ENCODE measurements at regions not wholly inside any gene's neighbourhood (a gene's known extent, or its start where the extent isn't known, plus 50 kb on each side); places are given as distances from the start of the nearest gene placed in this dataset.

DNA sequence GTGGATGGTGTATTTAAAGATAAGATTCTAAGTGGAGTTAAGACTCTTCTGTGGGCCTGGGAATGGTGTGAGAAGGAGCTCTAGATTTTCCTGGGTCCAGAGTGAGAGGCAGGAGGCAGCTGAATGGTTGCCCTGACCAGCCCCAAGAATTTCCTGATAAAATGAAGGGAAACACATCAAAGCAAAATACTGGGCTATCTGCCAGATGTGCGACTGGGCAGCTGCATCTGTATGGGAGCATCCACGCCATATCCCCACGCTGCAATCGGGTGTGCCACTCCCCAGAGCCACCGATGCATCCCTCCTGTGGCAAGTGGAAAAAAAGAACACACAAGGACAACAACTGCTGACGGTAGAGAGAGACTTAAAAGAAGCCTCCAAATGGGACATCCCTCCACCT, 84.3 kb upstream of the COX10 start:
- no peaks in the 10 kb centered on the region for H3K36me3 ChIP-seq (ENCODE audit: control insufficient read depth in 2 of 3, insufficient read depth in 3 of 3, low read length in 3 of 3)
- H3K9ac ChIP-seq (ENCODE audit: low read length in 3 of 3): no peak overlapping the region
- no peak overlapping the region for H3K4me3 ChIP-seq (ENCODE audit: low read length in 3 of 3)
- no peaks in the 10 kb centered on the region for H3K27me3 ChIP-seq (ENCODE audit: control insufficient read depth, insufficient read depth, low read length)
- H3K4me1 ChIP-seq (ENCODE audit: control insufficient read depth in 2 of 3, insufficient read depth in 2 of 3, low read depth in 1 of 3, low read length in 3 of 3): no peaks in the 10 kb centered on the region
- intact Hi-C loops (cut with DNase I): no loop called here
- no peak for DNase-seq
- no peaks in the 10 kb centered on the region for H3K9me3 ChIP-seq (ENCODE audit: control insufficient read depth in 2 of 3, insufficient read depth in 1 of 3, low read length in 3 of 3)
- no peak for FAIRE-seq
- TF ChIP-seq, protein P1, sequence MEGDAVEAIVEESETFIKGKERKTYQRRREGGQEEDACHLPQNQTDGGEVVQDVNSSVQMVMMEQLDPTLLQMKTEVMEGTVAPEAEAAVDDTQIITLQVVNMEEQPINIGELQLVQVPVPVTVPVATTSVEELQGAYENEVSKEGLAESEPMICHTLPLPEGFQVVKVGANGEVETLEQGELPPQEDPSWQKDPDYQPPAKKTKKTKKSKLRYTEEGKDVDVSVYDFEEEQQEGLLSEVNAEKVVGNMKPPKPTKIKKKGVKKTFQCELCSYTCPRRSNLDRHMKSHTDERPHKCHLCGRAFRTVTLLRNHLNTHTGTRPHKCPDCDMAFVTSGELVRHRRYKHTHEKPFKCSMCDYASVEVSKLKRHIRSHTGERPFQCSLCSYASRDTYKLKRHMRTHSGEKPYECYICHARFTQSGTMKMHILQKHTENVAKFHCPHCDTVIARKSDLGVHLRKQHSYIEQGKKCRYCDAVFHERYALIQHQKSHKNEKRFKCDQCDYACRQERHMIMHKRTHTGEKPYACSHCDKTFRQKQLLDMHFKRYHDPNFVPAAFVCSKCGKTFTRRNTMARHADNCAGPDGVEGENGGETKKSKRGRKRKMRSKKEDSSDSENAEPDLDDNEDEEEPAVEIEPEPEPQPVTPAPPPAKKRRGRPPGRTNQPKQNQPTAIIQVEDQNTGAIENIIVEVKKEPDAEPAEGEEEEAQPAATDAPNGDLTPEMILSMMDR (IDR thresholded peaks at IDR 0.05; ENCODE audit: borderline replicate concordance, extremely low read depth, insufficient read depth): no peak
- no peak overlapping the region for H3K27ac ChIP-seq (ENCODE audit: low read depth in 2 of 2, low read length in 2 of 2)

DNA sequence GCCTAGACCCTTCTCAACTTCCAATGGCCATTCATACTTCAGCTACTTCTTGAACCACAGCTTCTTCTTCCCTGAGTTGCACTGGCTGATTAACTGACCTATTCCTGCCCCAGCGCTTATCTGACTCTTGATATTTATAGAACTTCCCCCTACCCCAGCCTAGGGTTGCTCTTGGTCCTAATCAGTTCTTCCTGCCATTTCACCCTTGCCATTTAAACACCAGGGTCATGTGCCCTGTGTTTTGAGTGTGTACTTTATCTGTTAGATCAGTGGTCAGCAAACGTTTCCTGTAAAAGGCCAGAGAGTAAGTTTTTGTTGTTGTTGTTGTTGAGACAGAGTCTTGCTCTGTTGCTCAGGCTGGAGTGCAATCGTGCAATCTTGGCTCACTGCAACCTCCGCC, 82.4 kb upstream of the COX10 start:
- DNase-seq (no peak), FAIRE-seq (no peak)
- H3K27me3 ChIP-seq (ENCODE audit: control insufficient read depth, insufficient read depth, low read length): no peaks in the 10 kb centered on the region
- H3K36me3 ChIP-seq (ENCODE audit: control insufficient read depth in 2 of 3, insufficient read depth in 3 of 3, low read length in 3 of 3): no peaks in the 10 kb centered on the region
- intact Hi-C loops (cut with DNase I): no loop called here
- TF ChIP-seq, protein P1 (IDR thresholded peaks at IDR 0.05; ENCODE audit: borderline replicate concordance, extremely low read depth, insufficient read depth): no peak
- H3K4me3 ChIP-seq (ENCODE audit: low read length in 3 of 3): no peak overlapping the region
- H3K9ac ChIP-seq (ENCODE audit: low read length in 3 of 3): no peak overlapping the region
- no peaks in the 10 kb centered on the region for H3K4me1 ChIP-seq (ENCODE audit: control insufficient read depth in 2 of 3, insufficient read depth in 2 of 3, low read depth in 1 of 3, low read length in 3 of 3)
- H3K27ac ChIP-seq (ENCODE audit: low read depth in 2 of 2, low read length in 2 of 2): no peak overlapping the region
- no peaks in the 10 kb centered on the region for H3K9me3 ChIP-seq (ENCODE audit: control insufficient read depth in 2 of 3, insufficient read depth in 1 of 3, low read length in 3 of 3)

DNA sequence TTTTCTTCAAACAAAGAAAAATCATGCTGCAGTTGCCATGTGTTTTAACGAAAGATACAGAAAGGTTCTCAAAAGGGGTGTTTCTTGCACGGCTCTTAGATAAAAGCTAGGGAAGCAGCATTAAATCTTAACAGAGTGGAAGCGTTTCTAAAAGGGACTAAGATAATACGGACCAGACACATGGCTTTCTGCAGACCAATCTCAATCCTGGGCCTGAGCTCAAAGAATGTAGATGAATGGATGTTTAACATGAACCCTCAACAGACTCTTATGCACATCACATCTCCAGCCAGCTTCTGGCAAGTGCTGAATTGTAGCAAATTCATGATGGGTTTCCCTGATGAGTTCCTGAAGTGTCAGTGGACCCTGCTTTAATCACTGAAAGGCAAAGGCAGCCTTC, 80.2 kb upstream of the COX10 start:
- Histone ChIP-seq H3K4me3 (ENCODE audit: low read length in 3 of 3) (no peak overlapping the region), H3K36me3 (ENCODE audit: control insufficient read depth in 2 of 3, insufficient read depth in 3 of 3, low read length in 3 of 3) (no peaks in the 10 kb centered on the region), H3K27me3 (ENCODE audit: control insufficient read depth, insufficient read depth, low read length) (no peaks in the 10 kb centered on the region), H3K27ac (ENCODE audit: low read depth in 2 of 2, low read length in 2 of 2) (no peak overlapping the region), H3K9ac (ENCODE audit: low read length in 3 of 3) (no peak overlapping the region), H3K4me1 (ENCODE audit: control insufficient read depth in 2 of 3, insufficient read depth in 2 of 3, low read depth in 1 of 3, low read length in 3 of 3) (no peaks in the 10 kb centered on the region), H3K9me3 (ENCODE audit: control insufficient read depth in 2 of 3, insufficient read depth in 1 of 3, low read length in 3 of 3) (no peaks in the 10 kb centered on the region)
- DNase-seq (no peak), FAIRE-seq (no peak)
- intact Hi-C loops (cut with DNase I): no loop called here
- TF ChIP-seq, protein P1 (IDR thresholded peaks at IDR 0.05; ENCODE audit: borderline replicate concordance, extremely low read depth, insufficient read depth): no peak

DNA sequence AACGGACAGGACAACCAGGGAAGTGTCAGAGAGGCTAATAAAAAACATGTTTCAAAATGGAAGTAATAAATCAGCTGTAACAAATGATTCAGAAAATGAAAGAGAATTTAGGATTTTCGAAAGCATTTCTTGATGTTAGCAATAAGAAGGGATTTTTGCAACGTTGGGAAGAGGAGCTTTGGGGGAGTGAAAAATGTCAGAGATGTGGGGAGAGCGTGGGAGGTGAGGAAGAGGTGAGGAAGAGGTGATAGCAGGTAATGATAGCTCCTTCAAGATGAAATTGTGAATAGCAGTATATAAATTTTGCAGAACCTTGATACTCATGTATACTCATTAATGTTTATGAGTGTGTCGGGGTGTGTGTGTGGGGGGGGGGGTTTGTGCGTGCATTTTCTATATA, 76.2 kb upstream of the COX10 start:
- H3K27me3 ChIP-seq (ENCODE audit: control insufficient read depth, insufficient read depth, low read length): no peaks in the 10 kb centered on the region
- intact Hi-C loops (cut with DNase I): no loop called here
- DNase-seq: no peak
- no peak for FAIRE-seq
- no peaks in the 10 kb centered on the region for H3K36me3 ChIP-seq (ENCODE audit: control insufficient read depth in 2 of 3, insufficient read depth in 3 of 3, low read length in 3 of 3)
- H3K27ac ChIP-seq (ENCODE audit: low read depth in 2 of 2, low read length in 2 of 2): no peak overlapping the region
- no peak overlapping the region for H3K9ac ChIP-seq (ENCODE audit: low read length in 3 of 3)
- H3K4me1 ChIP-seq (ENCODE audit: control insufficient read depth in 2 of 3, insufficient read depth in 2 of 3, low read depth in 1 of 3, low read length in 3 of 3): peaks cover 0 to 7% (median 0%) of the 10 kb centered on the region in 3 donors
- TF ChIP-seq, protein P1 (IDR thresholded peaks at IDR 0.05; ENCODE audit: borderline replicate concordance, extremely low read depth, insufficient read depth): no peak
- H3K4me3 ChIP-seq (ENCODE audit: low read length in 3 of 3): no peak overlapping the region
- H3K9me3 ChIP-seq (ENCODE audit: control insufficient read depth in 2 of 3, insufficient read depth in 1 of 3, low read length in 3 of 3): no peaks in the 10 kb centered on the region

All from kidney (tissue), 13 donors.